Ishikawa (cell line): ENCODE measurements at regions not wholly inside any gene's neighbourhood (a gene's known extent, or its start where the extent isn't known, plus 50 kb on each side); places are given as distances from the start of the nearest gene placed in this dataset.

Source experiments
- CEBPB ChIP-seq: IDR thresholded peaks from 2 replicates; pipeline ENCODE4 v1.6.1; 2012
- EP300 ChIP-seq: IDR thresholded peaks from 2 replicates; pipeline ENCODE4 v1.6.1; 2012; ENCODE audit warnings: borderline replicate concordance
- FOXM1 ChIP-seq: IDR thresholded peaks from 2 replicates; pipeline ENCODE4 v1.6.1; 2012; ENCODE audit warnings: low read depth, borderline replicate concordance
- TAF1 ChIP-seq: IDR thresholded peaks from 2 replicates; pipeline ENCODE4 v1.6.1; 2012; ENCODE audit warnings: low read depth, mild to moderate bottlenecking
- YY1 ChIP-seq: IDR thresholded peaks from 2 replicates; pipeline ENCODE4 v1.6.1; 2012; ENCODE audit warnings: low read depth
- TF ChIP-seq, protein P1 (sequence below): IDR thresholded peaks from 2 replicates; pipeline ENCODE4 v1.6.1; 2012
- TF ChIP-seq, protein P2 (sequence below): IDR thresholded peaks from 2 replicates; pipeline ENCODE4 v1.6.1; 2012; ENCODE audit warnings: low read depth, mild to moderate bottlenecking

DNA sequence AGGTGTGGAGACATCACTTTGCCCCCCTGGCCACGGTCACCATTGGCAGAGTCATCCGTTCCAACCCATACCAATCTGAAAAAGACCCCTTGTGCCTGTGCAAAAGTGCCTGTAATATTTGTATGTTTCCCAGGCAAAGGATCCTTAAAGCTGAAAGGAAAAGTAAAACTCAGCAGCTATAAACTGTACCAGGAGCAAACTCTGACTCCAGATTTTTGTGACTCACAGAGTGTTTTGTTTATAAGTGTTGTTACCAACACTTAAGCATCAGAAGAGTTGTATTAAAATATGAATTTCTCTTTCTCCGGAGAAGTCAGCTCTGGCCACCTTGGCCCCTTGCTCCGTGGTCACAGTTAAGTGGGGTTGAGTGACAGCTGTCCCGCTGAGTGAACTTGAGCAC is 75.9 kb downstream of the IRX6 start:
- TF ChIP-seq, protein P1, sequence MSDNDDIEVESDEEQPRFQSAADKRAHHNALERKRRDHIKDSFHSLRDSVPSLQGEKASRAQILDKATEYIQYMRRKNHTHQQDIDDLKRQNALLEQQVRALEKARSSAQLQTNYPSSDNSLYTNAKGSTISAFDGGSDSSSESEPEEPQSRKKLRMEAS: no peak
- no peak for TF ChIP-seq YY1
- no peak for TF ChIP-seq CEBPB
- no peak for TF ChIP-seq EP300
- TF ChIP-seq, protein P2, sequence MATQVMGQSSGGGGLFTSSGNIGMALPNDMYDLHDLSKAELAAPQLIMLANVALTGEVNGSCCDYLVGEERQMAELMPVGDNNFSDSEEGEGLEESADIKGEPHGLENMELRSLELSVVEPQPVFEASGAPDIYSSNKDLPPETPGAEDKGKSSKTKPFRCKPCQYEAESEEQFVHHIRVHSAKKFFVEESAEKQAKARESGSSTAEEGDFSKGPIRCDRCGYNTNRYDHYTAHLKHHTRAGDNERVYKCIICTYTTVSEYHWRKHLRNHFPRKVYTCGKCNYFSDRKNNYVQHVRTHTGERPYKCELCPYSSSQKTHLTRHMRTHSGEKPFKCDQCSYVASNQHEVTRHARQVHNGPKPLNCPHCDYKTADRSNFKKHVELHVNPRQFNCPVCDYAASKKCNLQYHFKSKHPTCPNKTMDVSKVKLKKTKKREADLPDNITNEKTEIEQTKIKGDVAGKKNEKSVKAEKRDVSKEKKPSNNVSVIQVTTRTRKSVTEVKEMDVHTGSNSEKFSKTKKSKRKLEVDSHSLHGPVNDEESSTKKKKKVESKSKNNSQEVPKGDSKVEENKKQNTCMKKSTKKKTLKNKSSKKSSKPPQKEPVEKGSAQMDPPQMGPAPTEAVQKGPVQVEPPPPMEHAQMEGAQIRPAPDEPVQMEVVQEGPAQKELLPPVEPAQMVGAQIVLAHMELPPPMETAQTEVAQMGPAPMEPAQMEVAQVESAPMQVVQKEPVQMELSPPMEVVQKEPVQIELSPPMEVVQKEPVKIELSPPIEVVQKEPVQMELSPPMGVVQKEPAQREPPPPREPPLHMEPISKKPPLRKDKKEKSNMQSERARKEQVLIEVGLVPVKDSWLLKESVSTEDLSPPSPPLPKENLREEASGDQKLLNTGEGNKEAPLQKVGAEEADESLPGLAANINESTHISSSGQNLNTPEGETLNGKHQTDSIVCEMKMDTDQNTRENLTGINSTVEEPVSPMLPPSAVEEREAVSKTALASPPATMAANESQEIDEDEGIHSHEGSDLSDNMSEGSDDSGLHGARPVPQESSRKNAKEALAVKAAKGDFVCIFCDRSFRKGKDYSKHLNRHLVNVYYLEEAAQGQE: no peak
- TF ChIP-seq TAF1: no peak
- TF ChIP-seq FOXM1: no peak
